SHP77 treated with DMSO at 0.1 percent for 48 hours (cell line): ENCODE measurements at regions not wholly inside any gene's neighbourhood (a gene's known extent, or its start where the extent isn't known, plus 50 kb on each side); places are given as distances from the start of the nearest gene placed in this dataset.

Source experiments
- DNase-seq: peaks from one replicate; lab custom pipeline; 2025; lab: John Stamatoyannopoulos, UW

- no peak for DNase-seq
These were observed 277.6 kb upstream of the NWD2 start for GRCh38 chr4:36966756-36967460.

- no peak for DNase-seq
These were observed 265.0 kb upstream of the NWD2 start for GRCh38 chr4:36979533-36979932.

- DNase-seq: no peak
These were observed 254.2 kb upstream of the NWD2 start for GRCh38 chr4:36990128-36990872.

DNA sequence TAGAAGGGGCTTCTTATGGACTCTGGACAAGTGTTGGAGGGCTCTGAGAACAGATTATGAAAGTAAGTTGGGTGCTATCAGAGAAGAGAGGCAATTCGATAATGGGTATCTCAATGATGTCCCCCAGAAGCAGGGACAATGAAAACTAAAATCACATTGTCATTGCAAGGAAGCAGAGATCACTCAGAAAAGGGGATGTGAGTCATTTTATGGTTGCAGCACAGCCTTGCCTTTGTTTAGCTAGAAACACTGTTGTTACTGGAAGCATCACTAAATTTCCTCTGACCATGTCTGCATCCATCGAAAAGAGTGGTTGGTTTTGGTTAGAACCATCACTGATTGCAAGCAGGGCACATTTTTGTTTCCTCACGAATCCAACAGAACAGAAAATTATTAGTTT, 246.8 kb upstream of the NWD2 start:
- DNase-seq: no peak

GRCh38 chr4:37000281-37000680, 244.3 kb upstream of the NWD2 start:
- DNase-seq: no peak

DNA sequence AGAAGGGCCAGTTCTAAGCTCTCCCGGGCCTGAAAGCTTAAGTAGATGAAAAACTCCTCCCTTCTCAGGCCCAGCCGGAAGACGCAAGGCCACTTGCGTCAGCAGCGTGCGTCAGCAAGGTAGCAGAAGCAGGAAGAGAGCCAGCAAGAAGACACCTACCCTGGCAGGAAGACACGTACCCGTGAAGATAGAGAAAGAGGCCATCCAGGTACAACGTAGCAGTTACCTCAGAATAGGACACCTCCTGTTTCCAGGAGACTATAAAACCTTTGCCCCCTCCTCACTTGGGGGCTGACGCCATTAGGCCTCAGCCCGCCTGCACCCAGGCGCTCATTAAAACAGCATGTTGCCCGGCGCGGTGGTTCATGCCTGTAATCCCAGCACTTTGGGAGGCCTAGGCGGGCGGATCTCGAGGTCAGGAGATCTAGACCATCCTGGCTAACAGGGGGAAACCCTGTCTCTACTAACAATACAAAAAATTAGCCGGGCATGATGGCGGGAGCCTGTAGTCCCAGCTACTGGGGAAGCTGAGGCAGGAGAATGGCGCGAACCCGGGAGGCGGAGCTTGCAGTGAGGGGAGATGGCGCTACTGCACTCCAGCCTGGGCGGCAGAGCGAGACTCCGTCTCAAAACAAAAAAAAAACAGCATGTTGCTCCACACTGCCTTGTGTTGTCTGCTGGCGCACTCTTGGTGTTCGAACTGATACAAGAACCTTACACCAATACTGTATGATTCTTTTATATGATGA, 242.7 kb upstream of the NWD2 start:
- DNase-seq: no peak

- DNase-seq: no peak
These were observed 241.9 kb upstream of the NWD2 start for GRCh38 chr4:37002625-37003024.

GRCh38 chr4:37008199-37008598, 236.3 kb upstream of the NWD2 start:
- peak; percentile 89 for DNase-seq

DNA sequence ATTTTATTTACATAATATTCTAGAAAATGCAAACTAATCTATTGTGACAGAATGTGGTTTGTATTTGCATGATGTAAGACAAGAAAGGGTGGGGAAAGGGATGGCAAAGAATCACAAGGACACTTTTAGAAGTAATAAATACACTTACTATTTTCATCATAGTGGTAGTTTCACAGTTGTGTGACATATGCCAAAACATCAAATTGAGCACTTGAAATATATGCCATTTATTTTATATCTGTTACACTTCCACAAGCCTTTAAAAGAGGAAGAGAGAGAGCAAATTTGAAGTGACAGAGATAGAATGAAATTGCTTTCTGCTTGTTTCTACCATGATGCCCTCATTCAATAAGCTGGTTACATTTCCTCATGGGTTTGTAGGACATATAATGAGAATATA, 230.0 kb upstream of the NWD2 start:
- no peak for DNase-seq

GRCh38 chr4:37015391-37015790, 229.2 kb upstream of the NWD2 start:
- DNase-seq: no peak

DNA sequence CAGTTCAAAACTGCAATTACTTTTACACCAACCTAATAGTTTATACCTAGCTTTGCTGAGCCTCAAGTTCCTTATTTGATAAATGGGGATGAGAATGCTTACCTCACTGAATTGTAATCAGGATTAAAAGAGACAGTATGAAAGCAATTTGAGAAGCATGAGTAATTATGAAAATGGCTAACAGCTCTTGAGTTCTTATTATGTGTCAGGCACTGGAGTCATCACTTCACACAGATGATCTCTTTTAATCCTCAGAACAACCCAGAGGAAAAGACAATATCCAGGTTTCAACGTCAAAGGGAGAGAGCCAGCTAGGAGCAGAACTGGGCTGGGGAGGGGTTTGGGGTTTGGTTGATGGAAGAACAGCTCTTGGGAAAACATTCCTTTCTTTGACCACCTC, 221.0 kb upstream of the NWD2 start:
- no peak for DNase-seq

- no peak for DNase-seq
These were observed 220.5 kb upstream of the NWD2 start for GRCh38 chr4:37023996-37024395.

- DNase-seq: no peak
These were observed 203.7 kb upstream of the NWD2 start for GRCh38 chr4:37040816-37041215.

DNA sequence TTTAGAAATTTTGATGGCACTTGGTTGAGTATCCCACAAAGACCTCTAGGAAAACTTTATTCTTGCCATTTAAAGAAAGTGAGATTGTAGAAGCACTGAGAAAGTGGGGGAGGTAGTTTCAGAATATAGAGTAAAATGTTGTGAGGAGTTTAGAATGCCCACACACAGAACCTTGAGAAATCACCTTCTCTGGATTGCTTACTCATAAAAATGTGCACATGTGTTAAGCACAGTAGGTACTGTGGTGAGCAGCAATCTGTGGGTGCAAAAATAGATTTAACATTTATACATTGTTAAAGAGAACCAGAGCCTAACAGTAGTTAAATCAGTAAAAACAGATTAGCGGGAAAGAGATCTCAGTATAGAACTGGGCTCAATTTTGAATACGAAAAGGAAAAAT, 201.2 kb upstream of the NWD2 start:
- no peak for DNase-seq

DNA sequence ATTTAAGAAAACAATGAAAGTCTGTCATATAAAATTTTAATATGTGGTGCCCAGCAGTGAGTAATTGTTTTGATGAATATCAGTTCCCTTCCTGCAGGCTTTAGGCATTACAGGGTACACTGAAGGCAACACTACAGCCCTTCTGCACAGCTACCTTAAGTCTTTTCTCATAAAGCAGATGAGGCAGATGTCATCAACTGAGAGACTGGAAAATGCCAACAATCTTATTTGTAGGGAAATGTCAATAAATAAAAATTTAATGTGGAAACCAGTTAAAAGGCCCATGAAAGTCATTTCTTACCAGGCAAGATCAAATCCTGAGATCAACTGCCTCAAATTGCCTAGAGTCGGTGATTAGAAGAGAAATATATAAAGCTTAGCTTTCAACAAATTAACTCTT, 193.4 kb upstream of the NWD2 start:
- no peak for DNase-seq

GRCh38 chr4:37051866-37052265, 192.7 kb upstream of the NWD2 start:
- no peak for DNase-seq

DNA sequence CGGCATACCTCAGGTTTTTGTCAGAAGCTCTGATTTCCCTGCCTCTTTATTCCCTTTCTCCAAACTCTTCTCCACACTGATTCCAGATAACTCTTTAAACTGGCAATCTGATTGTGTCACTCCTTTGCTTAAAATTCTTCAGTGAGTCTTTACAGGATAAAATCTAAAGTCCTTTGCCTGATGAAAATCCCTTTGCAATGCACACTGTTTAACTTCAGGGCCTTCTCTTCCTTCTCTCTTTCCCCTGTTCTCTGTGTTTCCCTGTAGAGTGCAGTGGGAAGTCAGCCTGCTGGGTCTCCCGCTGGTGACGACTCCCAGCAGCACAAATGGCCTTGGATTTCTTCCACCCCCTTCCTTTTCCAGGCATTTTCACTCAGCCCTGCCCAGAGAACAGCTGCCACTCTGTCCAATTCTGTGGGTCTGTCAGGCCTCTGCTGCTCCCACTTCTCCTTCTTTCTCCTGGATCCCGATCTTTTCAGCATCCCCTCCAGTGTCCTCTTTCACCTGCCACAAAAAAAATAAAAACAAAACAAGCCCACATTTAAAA, 189.9 kb upstream of the NWD2 start:
- no peak for DNase-seq

- DNase-seq: no peak
These were observed 185.7 kb upstream of the NWD2 start for GRCh38 chr4:37058826-37059225.

- peak; percentile 18 for DNase-seq
These were observed 178.4 kb upstream of the NWD2 start for GRCh38 chr4:37066159-37066558.

GRCh38 chr4:37068580-37068979, 176.0 kb upstream of the NWD2 start:
- DNase-seq: no peak

GRCh38 chr4:37070041-37070440, 174.5 kb upstream of the NWD2 start:
- DNase-seq: no peak

DNA sequence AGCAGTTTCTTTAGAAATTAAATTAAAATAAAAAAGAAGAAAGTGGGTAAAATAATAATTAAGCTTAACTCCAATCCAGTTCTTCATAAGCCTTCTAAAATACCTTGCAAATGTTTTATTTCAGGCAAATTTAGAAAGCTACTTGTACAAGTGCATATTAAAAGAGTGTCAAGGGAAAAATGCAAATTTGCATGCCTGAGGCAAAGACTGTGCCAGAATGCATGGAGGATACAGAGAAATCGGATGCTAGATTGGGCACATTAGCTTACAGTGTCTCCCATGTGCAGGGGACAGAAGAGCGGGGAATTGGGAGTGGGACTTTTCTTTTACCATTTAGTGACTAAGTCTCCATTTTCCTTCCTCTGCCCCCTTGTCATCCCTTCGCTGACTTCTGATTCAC, 173.0 kb upstream of the NWD2 start:
- no peak for DNase-seq
